ENCODE measurements at regions not wholly inside any gene's neighbourhood (a gene's known extent, or its start where the extent isn't known, plus 50 kb on each side); places are given as distances from the start of the nearest gene placed in this dataset.

DNA sequence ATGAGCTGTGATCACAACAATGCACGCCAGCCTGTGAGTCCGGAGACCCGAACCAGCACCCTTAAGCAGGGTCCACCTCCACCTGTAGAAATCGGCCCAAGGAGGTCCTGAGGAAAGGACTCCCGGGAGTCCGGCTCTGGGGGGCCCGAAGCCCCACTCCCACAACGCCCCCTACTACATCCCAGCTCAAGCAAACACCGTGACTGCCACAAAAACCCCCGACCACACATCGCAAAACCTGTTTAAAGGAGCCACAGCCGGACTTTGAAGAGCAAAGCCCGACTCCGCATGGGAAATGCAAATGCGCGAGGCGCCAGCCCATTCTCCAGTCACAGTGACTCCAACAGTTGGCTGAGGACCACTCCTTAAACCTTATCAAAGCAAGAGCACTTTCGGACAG is 682.4 kb downstream of the KCNJ18 start:
- TF ChIP-seq POLR2A (IDR thresholded peaks at IDR 0.05), result no peak
- TF ChIP-seq, protein P1, sequence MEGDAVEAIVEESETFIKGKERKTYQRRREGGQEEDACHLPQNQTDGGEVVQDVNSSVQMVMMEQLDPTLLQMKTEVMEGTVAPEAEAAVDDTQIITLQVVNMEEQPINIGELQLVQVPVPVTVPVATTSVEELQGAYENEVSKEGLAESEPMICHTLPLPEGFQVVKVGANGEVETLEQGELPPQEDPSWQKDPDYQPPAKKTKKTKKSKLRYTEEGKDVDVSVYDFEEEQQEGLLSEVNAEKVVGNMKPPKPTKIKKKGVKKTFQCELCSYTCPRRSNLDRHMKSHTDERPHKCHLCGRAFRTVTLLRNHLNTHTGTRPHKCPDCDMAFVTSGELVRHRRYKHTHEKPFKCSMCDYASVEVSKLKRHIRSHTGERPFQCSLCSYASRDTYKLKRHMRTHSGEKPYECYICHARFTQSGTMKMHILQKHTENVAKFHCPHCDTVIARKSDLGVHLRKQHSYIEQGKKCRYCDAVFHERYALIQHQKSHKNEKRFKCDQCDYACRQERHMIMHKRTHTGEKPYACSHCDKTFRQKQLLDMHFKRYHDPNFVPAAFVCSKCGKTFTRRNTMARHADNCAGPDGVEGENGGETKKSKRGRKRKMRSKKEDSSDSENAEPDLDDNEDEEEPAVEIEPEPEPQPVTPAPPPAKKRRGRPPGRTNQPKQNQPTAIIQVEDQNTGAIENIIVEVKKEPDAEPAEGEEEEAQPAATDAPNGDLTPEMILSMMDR (IDR thresholded peaks at IDR 0.05), result no peak
- TF ChIP-seq EP300 (IDR thresholded peaks at IDR 0.05), result no peak
- TF ChIP-seq POLR2AphosphoS5 (IDR thresholded peaks at IDR 0.05), result no peak
